Parathyroid adenoma (tissue), 2 donors: ENCODE measurements at regions not wholly inside any gene's neighbourhood (a gene's known extent, or its start where the extent isn't known, plus 50 kb on each side); places are given as distances from the start of the nearest gene placed in this dataset.

Experiments
- H2AFZ ChIP-seq: fragments of 300-600 bp; sonication (generic); one replicate; pipeline ENCODE4 v1.7.0; 2017; ENCODE audit warnings: antibody characterized with exemption, mild to moderate bottlenecking
- H3K27ac ChIP-seq: fragments of 300-600 bp; sonication (generic); one replicate; pipeline ENCODE4 v1.7.0; 2017
- H3K27me3 ChIP-seq: fragments of 300-600 bp; sonication (generic); one replicate; pipeline ENCODE4 v1.7.0; 2017; ENCODE audit warnings: low read length; ENCODE audit not compliant: control insufficient read depth, insufficient read depth
- H3K36me3 ChIP-seq: fragments of 300-600 bp; sonication (generic); one replicate; pipeline ENCODE4 v1.7.0; 2017; ENCODE audit warnings: low read length; ENCODE audit not compliant: control insufficient read depth, insufficient read depth
- H3K4me1 ChIP-seq: fragments of 300-600 bp; sonication (generic); one replicate; pipeline ENCODE4 v1.7.0; 2017; ENCODE audit warnings: control low read depth
- H3K4me2 ChIP-seq: fragments of 300-600 bp; sonication (generic); one replicate; pipeline ENCODE4 v1.7.0; 2017; ENCODE audit warnings: low read length
- H3K4me3 ChIP-seq: fragments of 300-600 bp; sonication (generic); one replicate; pipeline ENCODE4 v1.7.0; 2017; ENCODE audit warnings: low read depth, low read length
- H3K79me2 ChIP-seq: fragments of 300-600 bp; sonication (generic); one replicate; pipeline ENCODE4 v1.7.0; 2017; ENCODE audit warnings: control low read depth
- H3K9ac ChIP-seq: fragments of 300-600 bp; sonication (generic); one replicate; pipeline ENCODE4 v1.7.0; 2017; ENCODE audit warnings: mild to moderate bottlenecking
- H3K9me3 ChIP-seq: fragments of 300-600 bp; sonication (generic); one replicate; pipeline ENCODE4 v1.7.0; 2017; ENCODE audit warnings: low read length; ENCODE audit not compliant: control insufficient read depth
- TF ChIP-seq, protein P1 (sequence below): fragments of 300-600 bp; sonication (generic); IDR thresholded peaks from one replicate; pipeline ENCODE4 v1.7.0; 2017; ENCODE audit warnings: antibody characterized with exemption, mild to moderate bottlenecking
- donor health status: primary hyperparathyroidism.

DNA sequence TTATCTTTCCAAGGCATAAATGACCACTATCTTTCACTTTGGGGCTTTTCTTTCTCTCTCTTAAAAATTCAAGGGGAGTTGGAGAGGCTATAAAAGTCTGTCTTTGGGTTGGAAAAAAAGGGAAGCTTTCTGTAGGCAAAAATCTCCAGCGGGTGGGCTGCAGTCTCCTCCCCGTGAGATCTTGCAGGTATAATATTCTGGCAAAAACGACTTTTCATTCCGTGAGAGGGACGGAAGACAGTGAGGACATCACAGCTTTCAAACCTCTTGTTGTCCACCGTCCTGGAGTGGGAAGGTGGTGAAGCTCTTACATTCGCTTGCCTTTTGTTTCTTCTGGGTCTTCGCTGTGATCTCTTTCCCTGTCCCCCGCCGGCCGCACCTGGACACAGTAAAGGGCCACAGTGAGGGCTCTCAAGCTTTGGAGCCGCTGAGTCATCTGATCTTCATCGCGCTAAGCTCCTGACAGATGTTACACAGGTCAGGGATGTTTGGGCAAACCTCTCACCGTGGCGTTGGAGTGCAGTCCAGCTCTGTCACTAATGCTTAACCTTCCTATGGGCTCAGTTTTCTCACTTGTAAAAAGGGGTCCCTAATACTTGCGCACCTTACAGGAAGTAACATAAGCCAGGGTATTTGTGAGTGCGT is 61.9 kb upstream of the MEGF10 start:
- peak overlapping the region; percentile 18 for H3K4me3 ChIP-seq
- H3K27ac ChIP-seq = peak overlapping the region; percentile 53
- H3K27me3 ChIP-seq = no peaks in the 10 kb centered on the region
- no peaks in the 10 kb centered on the region for H3K79me2 ChIP-seq
- H3K4me1 ChIP-seq = peaks cover 7% of the 10 kb centered on the region
- H3K36me3 ChIP-seq = no peaks in the 10 kb centered on the region
- H3K9me3 ChIP-seq = no peaks in the 10 kb centered on the region
- H3K4me2 ChIP-seq = peak overlapping the region; percentile 59
- no peak overlapping the region for H3K9ac ChIP-seq
- TF ChIP-seq, protein P1, sequence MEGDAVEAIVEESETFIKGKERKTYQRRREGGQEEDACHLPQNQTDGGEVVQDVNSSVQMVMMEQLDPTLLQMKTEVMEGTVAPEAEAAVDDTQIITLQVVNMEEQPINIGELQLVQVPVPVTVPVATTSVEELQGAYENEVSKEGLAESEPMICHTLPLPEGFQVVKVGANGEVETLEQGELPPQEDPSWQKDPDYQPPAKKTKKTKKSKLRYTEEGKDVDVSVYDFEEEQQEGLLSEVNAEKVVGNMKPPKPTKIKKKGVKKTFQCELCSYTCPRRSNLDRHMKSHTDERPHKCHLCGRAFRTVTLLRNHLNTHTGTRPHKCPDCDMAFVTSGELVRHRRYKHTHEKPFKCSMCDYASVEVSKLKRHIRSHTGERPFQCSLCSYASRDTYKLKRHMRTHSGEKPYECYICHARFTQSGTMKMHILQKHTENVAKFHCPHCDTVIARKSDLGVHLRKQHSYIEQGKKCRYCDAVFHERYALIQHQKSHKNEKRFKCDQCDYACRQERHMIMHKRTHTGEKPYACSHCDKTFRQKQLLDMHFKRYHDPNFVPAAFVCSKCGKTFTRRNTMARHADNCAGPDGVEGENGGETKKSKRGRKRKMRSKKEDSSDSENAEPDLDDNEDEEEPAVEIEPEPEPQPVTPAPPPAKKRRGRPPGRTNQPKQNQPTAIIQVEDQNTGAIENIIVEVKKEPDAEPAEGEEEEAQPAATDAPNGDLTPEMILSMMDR = no peak
- H2AFZ ChIP-seq = peak overlapping the region; percentile 96

DNA sequence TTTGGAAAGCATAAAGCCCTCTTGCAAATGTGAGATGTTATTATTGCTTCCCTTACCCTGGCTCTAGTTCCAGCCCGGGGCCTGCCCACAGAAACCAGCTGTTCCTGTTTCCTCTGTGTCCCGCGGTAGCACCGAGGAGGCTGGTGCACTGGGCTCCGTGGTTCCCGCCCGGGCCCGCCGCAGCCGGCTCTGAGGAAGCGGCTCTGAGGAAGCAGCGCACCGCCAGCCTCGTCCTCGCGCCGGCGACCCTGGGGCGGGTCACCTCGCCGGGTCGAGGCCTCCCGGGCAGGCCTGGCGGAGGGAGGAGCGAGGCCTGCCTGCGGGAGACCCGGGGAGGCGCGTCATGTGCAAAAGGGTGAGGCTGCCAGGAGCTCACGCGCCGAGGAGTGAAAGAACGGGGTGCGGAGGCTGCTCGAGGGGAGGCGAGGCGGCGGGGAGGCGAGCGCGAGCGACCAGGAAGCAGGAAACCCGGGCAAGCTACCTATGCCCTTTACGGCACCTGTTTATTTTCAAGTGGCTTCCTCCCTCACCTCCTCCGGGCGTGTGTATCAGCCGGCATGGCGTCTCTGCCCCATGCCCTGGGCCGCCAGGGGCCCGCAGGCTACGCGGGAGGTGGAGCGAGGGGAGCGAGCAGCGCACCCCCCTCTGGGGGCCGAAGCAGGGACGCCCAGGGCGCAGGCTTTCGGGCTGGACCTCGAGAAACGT is 61.3 kb upstream of the MEGF10 start:
- no peak overlapping the region for H3K9ac ChIP-seq
- no peaks in the 10 kb centered on the region for H3K79me2 ChIP-seq
- TF ChIP-seq, protein P1 = no peak
- H2AFZ ChIP-seq = peak overlapping the region; percentile 96
- H3K4me1 ChIP-seq = peaks cover 7% of the 10 kb centered on the region
- H3K27me3 ChIP-seq = no peaks in the 10 kb centered on the region
- no peaks in the 10 kb centered on the region for H3K36me3 ChIP-seq
- H3K4me2 ChIP-seq = peak overlapping the region; percentile 59
- H3K9me3 ChIP-seq = no peaks in the 10 kb centered on the region
- H3K27ac ChIP-seq = peak overlapping the region; percentile 53
- peak overlapping the region; percentile 18 for H3K4me3 ChIP-seq

DNA sequence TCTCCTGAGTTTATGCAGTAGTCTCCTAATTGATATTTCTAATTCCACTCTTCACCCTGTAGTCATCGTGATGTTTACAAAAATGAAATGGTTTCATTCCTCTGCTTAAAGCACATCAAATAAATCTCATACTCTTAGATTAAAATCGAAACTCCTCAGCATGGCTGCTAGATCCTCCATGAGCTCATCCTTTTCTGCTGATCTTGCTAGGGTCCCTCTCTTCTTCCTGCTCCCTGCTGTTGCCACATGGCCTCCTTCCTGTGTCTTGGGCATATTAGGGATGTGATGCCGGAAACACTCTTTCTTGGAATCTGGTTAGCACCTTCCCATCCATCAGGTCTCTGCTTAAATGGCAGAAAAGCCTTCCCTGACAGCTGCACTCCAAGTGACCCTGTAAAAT is 59.5 kb upstream of the MEGF10 start:
- Histone ChIP-seq H3K36me3 (no peaks in the 10 kb centered on the region), H3K27ac (no peak overlapping the region), H3K27me3 (no peaks in the 10 kb centered on the region), H3K9me3 (no peaks in the 10 kb centered on the region), H3K4me1 (peaks cover 7% of the 10 kb centered on the region), H2AFZ (no peak overlapping the region), H3K4me2 (no peak overlapping the region), H3K79me2 (no peaks in the 10 kb centered on the region), H3K4me3 (no peak overlapping the region), H3K9ac (no peak overlapping the region)
- TF ChIP-seq, protein P1 = no peak

DNA sequence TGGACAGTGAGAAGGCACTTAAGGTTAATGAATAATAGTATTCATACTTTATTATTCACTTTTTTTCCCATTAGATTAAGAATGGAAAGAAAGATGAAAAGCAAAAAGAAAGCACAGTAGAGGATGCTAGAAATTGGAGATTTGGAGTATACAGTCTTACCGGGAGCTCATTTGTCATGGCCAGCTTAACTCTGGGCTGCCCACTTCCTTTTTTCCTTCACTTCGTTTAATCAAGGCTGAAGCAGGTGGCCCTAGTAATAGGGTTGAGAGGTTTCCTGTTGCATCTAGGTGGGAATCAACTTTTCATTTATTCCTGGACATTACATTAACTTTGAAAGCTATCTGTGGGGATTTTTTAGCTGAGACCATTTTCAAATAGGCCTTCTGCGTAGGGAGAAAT is 57.0 kb upstream of the MEGF10 start:
- no peak overlapping the region for H3K9ac ChIP-seq
- H2AFZ ChIP-seq = no peak overlapping the region
- H3K4me3 ChIP-seq = no peak overlapping the region

More for the DNA sequence above, 57.0 kb upstream of the MEGF10 start:
- Histone ChIP-seq H3K27me3 (no peaks in the 10 kb centered on the region), H3K36me3 (no peaks in the 10 kb centered on the region), H3K27ac (no peak overlapping the region), H3K4me1 (peaks cover 7% of the 10 kb centered on the region), H3K4me2 (no peak overlapping the region), H3K9me3 (no peaks in the 10 kb centered on the region), H3K79me2 (no peaks in the 10 kb centered on the region)
- TF ChIP-seq, protein P1 = no peak
